Keratinocyte (primary cell): ENCODE measurements at regions not wholly inside any gene's neighbourhood (a gene's known extent, or its start where the extent isn't known, plus 50 kb on each side); places are given as distances from the start of the nearest gene placed in this dataset.

Experiments used
- CTCF ChIP-seq, 3 experiments: IDR thresholded peaks in 1 of 3; conservative IDR thresholded peaks in 1 of 3; optimal IDR thresholded peaks in 1 of 3; 2 replicates in 2 of 3; 3 replicates in 1 of 3; pipeline versions ENCODE3 to v1.5.1; 2011; ENCODE audit warnings: low read length in 3 of 3, mild to moderate bottlenecking in 3 of 3, moderate library complexity in 2 of 3, control low read depth in 1 of 3, inconsistent platforms in 1 of 3; ENCODE audit not compliant: insufficient read depth in 2 of 3; ENCODE audit errors: extremely low read depth in 1 of 3
- EZH2 ChIP-seq: IDR thresholded peaks from one replicate; pipeline ENCODE4 v1.6.1; 2012; ENCODE audit warnings: inconsistent platforms, mild to moderate bottlenecking, low read length, moderate library complexity

GRCh38 chr11:106477776-106478175 lies 400.3 kb downstream of the AASDHPPT start:
- TF ChIP-seq EZH2 (no peak), CTCF (optimal IDR thresholded peaks at IDR 0.05 in 1 of 3, IDR thresholded peaks at IDR 0.05 in 1 of 3, conservative IDR thresholded peaks at IDR 0.05 in 1 of 3; ENCODE audit: extremely low read depth in 1 of 3, insufficient read depth in 2 of 3, low read length in 3 of 3) (no peak)
